ENCODE measurements at regions not wholly inside any gene's neighbourhood (a gene's known extent, or its start where the extent isn't known, plus 50 kb on each side); places are given as distances from the start of the nearest gene placed in this dataset.

DNA sequence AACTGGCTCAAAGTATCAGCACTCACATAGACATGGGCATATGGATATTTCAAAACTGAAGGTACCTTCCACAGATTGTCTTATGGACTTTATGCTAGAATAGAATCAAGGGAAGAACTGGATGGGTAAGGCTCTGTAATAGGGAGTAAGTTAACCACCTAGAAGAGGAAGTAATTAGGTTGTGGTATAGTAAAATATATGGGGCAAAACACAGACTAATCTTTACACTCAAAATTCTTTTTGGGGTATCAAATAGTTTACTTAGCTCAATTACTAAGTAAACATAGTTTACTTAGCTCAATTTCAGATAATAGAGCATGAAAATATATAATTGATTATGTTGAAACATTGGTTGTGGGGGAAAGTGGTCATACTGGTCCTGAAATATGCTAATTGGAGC lies 94.2 kb upstream of the ATXN1 start:
- Histone ChIP-seq H3K36me3 (ENCODE audit: control insufficient read depth in 1 of 2, insufficient read depth in 2 of 2, low read depth in 1 of 2, low read length in 2 of 2) (no peaks in the 10 kb centered on the region), H3K14ac (ENCODE audit: low read length in 2 of 2) (no peak overlapping the region), H4K91ac (ENCODE audit: low read length) (no peak overlapping the region), H2BK15ac (ENCODE audit: low read depth, poor library complexity, severe bottlenecking) (no peak overlapping the region), H4K8ac (ENCODE audit: low read length) (no peak overlapping the region), H2BK5ac (ENCODE audit: low read depth, low read length, poor library complexity, severe bottlenecking) (no peak overlapping the region), H3K4me3 (ENCODE audit: insufficient read depth in 1 of 2, low read depth in 1 of 2, low read length in 2 of 2) (no peak overlapping the region), H3K4ac (ENCODE audit: low read depth in 1 of 2, low read length in 2 of 2) (no peak overlapping the region), H3K79me1 (replicated peaks; ENCODE audit: low read length, poor library complexity, severe bottlenecking) (no peaks in the 10 kb centered on the region), H3K27me3 (ENCODE audit: control insufficient read depth in 1 of 2, insufficient read depth in 1 of 2, low read length in 2 of 2) (no peaks in the 10 kb centered on the region), H3K23ac (ENCODE audit: low read length in 2 of 2) (no peak overlapping the region), H3K27ac (ENCODE audit: low read length, poor library complexity, severe bottlenecking) (no peak overlapping the region), H3K4me2 (ENCODE audit: low read length, poor library complexity, severe bottlenecking) (no peak overlapping the region), H2AFZ (ENCODE audit: low read depth, low read length) (no peak overlapping the region), H2BK120ac (ENCODE audit: low read depth, low read length) (no peak overlapping the region), H3K9me3 (ENCODE audit: control insufficient read depth, low read length) (no peaks in the 10 kb centered on the region), H3K9ac (ENCODE audit: low read length) (no peak overlapping the region), H2AK5ac (ENCODE audit: low read length, severe bottlenecking) (no peak overlapping the region), H3K4me1 (ENCODE audit: control insufficient read depth, insufficient read depth, low read depth, low read length) (no peaks in the 10 kb centered on the region), H2BK12ac (ENCODE audit: low read length in 2 of 2) (no peak overlapping the region), H3K18ac (ENCODE audit: low read depth in 1 of 2, low read length in 2 of 2) (no peak overlapping the region)
- no peak for DNase-seq

DNA sequence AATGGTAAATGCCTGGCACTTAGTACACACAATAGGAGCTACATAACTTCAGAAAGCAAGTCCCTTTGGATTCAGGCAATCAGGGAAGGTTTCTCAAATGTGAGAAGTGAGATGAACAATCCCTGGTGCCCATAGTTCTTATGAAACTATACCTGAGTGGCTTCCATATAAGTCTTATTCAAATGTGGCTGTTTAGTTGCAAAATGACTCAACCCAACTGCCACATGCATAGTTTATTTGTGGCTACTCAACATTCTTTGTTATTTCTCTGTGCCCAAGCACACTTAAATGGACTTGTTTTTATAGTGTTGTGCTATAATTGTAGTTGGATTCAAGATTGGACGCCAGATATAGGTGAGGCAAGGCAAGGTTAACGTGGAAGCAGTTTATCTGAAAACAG lies 93.7 kb upstream of the ATXN1 start:
- Histone ChIP-seq H2AK5ac (ENCODE audit: low read length, severe bottlenecking) (no peak overlapping the region), H2BK15ac (ENCODE audit: low read depth, poor library complexity, severe bottlenecking) (no peak overlapping the region), H3K4me3 (ENCODE audit: insufficient read depth in 1 of 2, low read depth in 1 of 2, low read length in 2 of 2) (no peak overlapping the region), H2BK5ac (ENCODE audit: low read depth, low read length, poor library complexity, severe bottlenecking) (no peak overlapping the region), H3K4me1 (ENCODE audit: control insufficient read depth, insufficient read depth, low read depth, low read length) (peaks cover under 1% of the 10 kb centered on the region), H3K9me3 (ENCODE audit: control insufficient read depth, low read length) (no peaks in the 10 kb centered on the region), H2BK12ac (ENCODE audit: low read length in 2 of 2) (no peak overlapping the region), H2BK120ac (ENCODE audit: low read depth, low read length) (no peak overlapping the region), H3K18ac (ENCODE audit: low read depth in 1 of 2, low read length in 2 of 2) (no peak overlapping the region), H4K8ac (ENCODE audit: low read length) (no peak overlapping the region), H3K27me3 (ENCODE audit: control insufficient read depth in 1 of 2, insufficient read depth in 1 of 2, low read length in 2 of 2) (no peaks in the 10 kb centered on the region), H3K23ac (ENCODE audit: low read length in 2 of 2) (no peak overlapping the region), H3K79me1 (replicated peaks; ENCODE audit: low read length, poor library complexity, severe bottlenecking) (no peaks in the 10 kb centered on the region), H3K36me3 (ENCODE audit: control insufficient read depth in 1 of 2, insufficient read depth in 2 of 2, low read depth in 1 of 2, low read length in 2 of 2) (no peaks in the 10 kb centered on the region), H3K14ac (ENCODE audit: low read length in 2 of 2) (no peak overlapping the region), H3K27ac (ENCODE audit: low read length, poor library complexity, severe bottlenecking) (no peak overlapping the region), H2AFZ (ENCODE audit: low read depth, low read length) (no peak overlapping the region), H3K4me2 (ENCODE audit: low read length, poor library complexity, severe bottlenecking) (no peak overlapping the region), H4K91ac (ENCODE audit: low read length) (no peak overlapping the region), H3K4ac (ENCODE audit: low read depth in 1 of 2, low read length in 2 of 2) (no peak overlapping the region), H3K9ac (ENCODE audit: low read length) (no peak overlapping the region)
- WGBS = 91% methylated on average over 2 of the region's 2 CpGs
- DNase-seq = peak; percentile 27

DNA sequence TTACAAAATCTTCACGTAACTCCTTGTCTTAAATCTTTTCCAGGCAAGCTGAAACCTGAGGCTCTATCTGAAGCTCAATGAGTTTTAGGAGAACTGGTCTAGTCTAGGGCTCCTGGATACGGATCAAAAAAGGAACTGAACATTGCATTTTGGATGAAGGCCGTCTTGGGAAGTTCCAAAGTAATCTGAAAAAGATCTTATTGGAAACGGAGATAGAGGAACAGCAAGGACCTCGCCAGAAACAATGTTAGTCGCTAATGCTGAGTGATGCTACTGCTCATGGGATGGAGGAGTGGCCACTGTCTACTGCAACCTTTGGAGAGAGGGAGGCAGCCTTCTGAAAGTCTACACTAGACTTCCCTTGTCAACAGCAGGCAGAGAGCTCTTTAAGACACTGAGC lies 91.4 kb upstream of the ATXN1 start:
- H3K9ac ChIP-seq (ENCODE audit: low read length) = no peak overlapping the region
- no peaks in the 10 kb centered on the region for H3K9me3 ChIP-seq (ENCODE audit: control insufficient read depth, low read length)
- H3K79me1 ChIP-seq (replicated peaks; ENCODE audit: low read length, poor library complexity, severe bottlenecking) = no peaks in the 10 kb centered on the region
- no peak overlapping the region for H2BK15ac ChIP-seq (ENCODE audit: low read depth, poor library complexity, severe bottlenecking)
- no peak for DNase-seq
- H3K4me2 ChIP-seq (ENCODE audit: low read length, poor library complexity, severe bottlenecking) = no peak overlapping the region
- no peak overlapping the region for H2BK120ac ChIP-seq (ENCODE audit: low read depth, low read length)
- H3K27ac ChIP-seq (ENCODE audit: low read length, poor library complexity, severe bottlenecking) = no peak overlapping the region
- 91% methylated on average over 6 of the region's 6 CpGs for WGBS
- H3K14ac ChIP-seq (ENCODE audit: low read length in 2 of 2) = no peak overlapping the region
- no peak overlapping the region for H2BK12ac ChIP-seq (ENCODE audit: low read length in 2 of 2)
- no peak overlapping the region for H3K4me3 ChIP-seq (ENCODE audit: insufficient read depth in 1 of 2, low read depth in 1 of 2, low read length in 2 of 2)
- no peak overlapping the region for H4K8ac ChIP-seq (ENCODE audit: low read length)
- H4K91ac ChIP-seq (ENCODE audit: low read length) = no peak overlapping the region
- peaks cover 2% of the 10 kb centered on the region for H3K4me1 ChIP-seq (ENCODE audit: control insufficient read depth, insufficient read depth, low read depth, low read length)
- H2BK5ac ChIP-seq (ENCODE audit: low read depth, low read length, poor library complexity, severe bottlenecking) = no peak overlapping the region
- H2AK5ac ChIP-seq (ENCODE audit: low read length, severe bottlenecking) = no peak overlapping the region
- H3K18ac ChIP-seq (ENCODE audit: low read depth in 1 of 2, low read length in 2 of 2) = no peak overlapping the region
- no peak overlapping the region for H2AFZ ChIP-seq (ENCODE audit: low read depth, low read length)
- no peak overlapping the region for H3K4ac ChIP-seq (ENCODE audit: low read depth in 1 of 2, low read length in 2 of 2)
- H3K23ac ChIP-seq (ENCODE audit: low read length in 2 of 2) = no peak overlapping the region
- no peaks in the 10 kb centered on the region for H3K27me3 ChIP-seq (ENCODE audit: control insufficient read depth in 1 of 2, insufficient read depth in 1 of 2, low read length in 2 of 2)
- H3K36me3 ChIP-seq (ENCODE audit: control insufficient read depth in 1 of 2, insufficient read depth in 2 of 2, low read depth in 1 of 2, low read length in 2 of 2) = no peaks in the 10 kb centered on the region

DNA sequence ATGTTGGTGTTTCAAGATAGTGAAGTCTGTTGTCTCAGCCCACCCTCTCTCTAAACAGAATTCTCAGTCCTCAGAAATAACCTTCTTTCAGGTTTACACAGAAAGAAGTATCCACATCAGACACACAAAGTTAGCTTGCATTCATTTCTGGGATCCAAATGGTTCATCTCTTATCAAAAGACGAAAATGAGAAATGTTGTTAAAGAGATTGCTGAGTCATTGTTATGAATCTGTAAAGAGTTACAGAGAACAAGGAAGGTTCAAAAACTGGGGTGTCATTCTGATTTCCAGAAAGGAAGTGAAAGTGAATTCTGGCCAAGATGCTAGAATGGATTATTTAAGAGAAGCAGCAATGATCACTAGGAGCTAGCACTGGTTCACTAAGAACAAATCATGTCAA lies 90.5 kb upstream of the ATXN1 start:
- H3K27ac ChIP-seq (ENCODE audit: low read length, poor library complexity, severe bottlenecking) = no peak overlapping the region
- H3K4me3 ChIP-seq (ENCODE audit: insufficient read depth in 1 of 2, low read depth in 1 of 2, low read length in 2 of 2) = no peak overlapping the region
- H3K4me1 ChIP-seq (ENCODE audit: control insufficient read depth, insufficient read depth, low read depth, low read length) = peaks cover 2% of the 10 kb centered on the region
- no peaks in the 10 kb centered on the region for H3K27me3 ChIP-seq (ENCODE audit: control insufficient read depth in 1 of 2, insufficient read depth in 1 of 2, low read length in 2 of 2)
- H2BK5ac ChIP-seq (ENCODE audit: low read depth, low read length, poor library complexity, severe bottlenecking) = no peak overlapping the region
- no peak overlapping the region for H3K9ac ChIP-seq (ENCODE audit: low read length)
- no peak overlapping the region for H3K18ac ChIP-seq (ENCODE audit: low read depth in 1 of 2, low read length in 2 of 2)
- no peak overlapping the region for H2BK15ac ChIP-seq (ENCODE audit: low read depth, poor library complexity, severe bottlenecking)
- no peaks in the 10 kb centered on the region for H3K36me3 ChIP-seq (ENCODE audit: control insufficient read depth in 1 of 2, insufficient read depth in 2 of 2, low read depth in 1 of 2, low read length in 2 of 2)
- no peak overlapping the region for H3K14ac ChIP-seq (ENCODE audit: low read length in 2 of 2)
- H4K91ac ChIP-seq (ENCODE audit: low read length) = no peak overlapping the region
- H2AK5ac ChIP-seq (ENCODE audit: low read length, severe bottlenecking) = no peak overlapping the region
- 85% methylated on average over 1 of the region's 1 CpG for whole genome bisulfite sequencing
- H2AFZ ChIP-seq (ENCODE audit: low read depth, low read length) = no peak overlapping the region
- H4K8ac ChIP-seq (ENCODE audit: low read length) = no peak overlapping the region
- DNase-seq = no peak
- H3K4ac ChIP-seq (ENCODE audit: low read depth in 1 of 2, low read length in 2 of 2) = no peak overlapping the region
- H2BK12ac ChIP-seq (ENCODE audit: low read length in 2 of 2) = no peak overlapping the region
- H3K9me3 ChIP-seq (ENCODE audit: control insufficient read depth, low read length) = no peaks in the 10 kb centered on the region
- no peak overlapping the region for H2BK120ac ChIP-seq (ENCODE audit: low read depth, low read length)
- H3K4me2 ChIP-seq (ENCODE audit: low read length, poor library complexity, severe bottlenecking) = no peak overlapping the region
- no peak overlapping the region for H3K23ac ChIP-seq (ENCODE audit: low read length in 2 of 2)
- H3K79me1 ChIP-seq (replicated peaks; ENCODE audit: low read length, poor library complexity, severe bottlenecking) = no peaks in the 10 kb centered on the region

All from mesenchymal stem cell (in vitro differentiated cells and primary cell).